GM12865 (cell line): ENCODE measurements at regions not wholly inside any gene's neighbourhood (a gene's known extent, or its start where the extent isn't known, plus 50 kb on each side); places are given as distances from the start of the nearest gene placed in this dataset.

ENCODE experiments used
- DNase-seq: peaks from one replicate; pipeline ENCODE4 v3.0.0; 2010; ENCODE audit warnings: low read depth
- H3K4me3 ChIP-seq: 2 replicates; pipeline ENCODE4 v1.5.1; 2011; ENCODE audit warnings: mild to moderate bottlenecking, low read depth, low read length, control low read depth
- TF ChIP-seq, protein P1 (sequence below): IDR thresholded peaks from 2 replicates; pipeline ENCODE4 v1.5.1; 2011; ENCODE audit warnings: low read length, control low read depth, low read depth, inconsistent platforms; ENCODE audit not compliant: insufficient read depth; ENCODE audit errors: missing control alignments

DNA sequence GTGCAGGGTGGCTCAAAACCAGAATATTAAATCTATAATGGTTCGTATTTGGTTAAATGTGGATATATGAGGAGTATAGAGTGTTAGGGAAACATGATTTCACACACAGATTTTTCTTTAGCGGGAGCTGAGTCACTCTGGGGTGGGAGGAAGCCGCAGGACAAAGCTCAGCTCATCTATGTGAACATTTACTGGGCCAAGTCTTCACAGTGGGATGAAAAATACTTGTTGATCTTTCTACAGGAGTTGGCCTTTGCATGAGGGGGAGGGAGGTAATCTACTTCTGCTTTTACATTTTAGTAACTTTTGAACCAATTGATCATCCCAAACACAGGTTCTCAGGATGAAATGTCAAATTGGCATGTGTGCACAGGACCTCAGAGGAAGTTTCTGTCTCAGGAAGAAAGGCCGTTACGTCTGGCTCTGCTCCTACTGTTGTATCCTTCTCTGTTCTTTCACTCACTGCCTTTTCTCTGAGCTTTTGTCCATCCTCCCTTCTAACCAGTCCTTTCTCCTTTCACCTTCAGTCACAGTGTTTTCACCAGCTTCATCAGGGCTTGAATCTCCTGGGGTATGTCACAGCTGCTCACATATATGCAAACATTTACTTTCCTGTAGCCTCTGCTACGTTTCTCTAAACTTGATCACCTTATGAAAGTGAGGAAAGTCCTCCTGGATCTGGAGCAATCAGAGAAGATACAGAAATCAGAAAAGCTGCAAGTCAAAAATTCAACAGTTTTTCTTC is 943.3 kb upstream of the FANCL start:
- no peak overlapping the region for H3K4me3 ChIP-seq
- no peak for DNase-seq
- TF ChIP-seq, protein P1, sequence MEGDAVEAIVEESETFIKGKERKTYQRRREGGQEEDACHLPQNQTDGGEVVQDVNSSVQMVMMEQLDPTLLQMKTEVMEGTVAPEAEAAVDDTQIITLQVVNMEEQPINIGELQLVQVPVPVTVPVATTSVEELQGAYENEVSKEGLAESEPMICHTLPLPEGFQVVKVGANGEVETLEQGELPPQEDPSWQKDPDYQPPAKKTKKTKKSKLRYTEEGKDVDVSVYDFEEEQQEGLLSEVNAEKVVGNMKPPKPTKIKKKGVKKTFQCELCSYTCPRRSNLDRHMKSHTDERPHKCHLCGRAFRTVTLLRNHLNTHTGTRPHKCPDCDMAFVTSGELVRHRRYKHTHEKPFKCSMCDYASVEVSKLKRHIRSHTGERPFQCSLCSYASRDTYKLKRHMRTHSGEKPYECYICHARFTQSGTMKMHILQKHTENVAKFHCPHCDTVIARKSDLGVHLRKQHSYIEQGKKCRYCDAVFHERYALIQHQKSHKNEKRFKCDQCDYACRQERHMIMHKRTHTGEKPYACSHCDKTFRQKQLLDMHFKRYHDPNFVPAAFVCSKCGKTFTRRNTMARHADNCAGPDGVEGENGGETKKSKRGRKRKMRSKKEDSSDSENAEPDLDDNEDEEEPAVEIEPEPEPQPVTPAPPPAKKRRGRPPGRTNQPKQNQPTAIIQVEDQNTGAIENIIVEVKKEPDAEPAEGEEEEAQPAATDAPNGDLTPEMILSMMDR, result no peak

DNA sequence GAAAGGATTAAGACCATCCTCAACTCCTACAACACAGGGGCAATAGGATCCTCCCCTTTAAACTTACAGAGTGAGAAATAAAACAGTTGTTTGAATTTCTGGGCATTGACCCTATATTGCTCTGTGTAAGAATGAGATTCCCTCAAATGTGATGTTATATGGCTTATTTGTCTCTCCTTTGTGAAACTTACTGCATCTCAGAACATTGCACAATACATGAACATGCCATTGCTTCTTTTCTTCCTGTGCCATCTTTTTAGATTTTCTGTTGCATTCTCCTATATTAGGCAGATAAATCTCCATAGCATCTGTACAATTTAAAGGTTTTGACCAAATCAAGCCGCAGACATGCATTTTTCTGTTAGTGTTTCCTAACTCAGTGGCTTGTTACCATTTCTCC is 941.9 kb upstream of the FANCL start:
- no peak overlapping the region for H3K4me3 ChIP-seq
- TF ChIP-seq, protein P1, result no peak
- DNase-seq, result no peak

DNA sequence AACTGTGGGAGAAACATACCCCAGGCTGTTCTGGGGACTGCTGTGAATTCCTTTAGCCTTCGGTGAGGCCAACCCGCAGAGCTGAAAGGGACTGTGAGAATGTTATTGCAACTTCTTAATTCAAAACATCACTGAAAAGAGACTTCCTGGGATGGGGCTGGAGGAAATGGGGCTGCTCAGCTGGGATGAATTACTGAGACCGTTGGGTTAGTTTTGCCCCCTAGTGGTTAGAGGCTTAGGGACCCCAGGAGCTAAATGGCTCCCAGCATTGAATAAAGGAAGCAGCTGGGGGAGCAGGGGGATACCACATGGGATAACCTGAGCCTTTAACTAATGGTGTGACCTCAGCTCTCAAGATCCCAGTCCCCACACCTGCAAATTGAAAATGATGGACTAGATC is 941.1 kb upstream of the FANCL start:
- peak; percentile 17 for DNase-seq
- H3K4me3 ChIP-seq, result no peak overlapping the region
- TF ChIP-seq, protein P1, result peak; percentile 42

DNA sequence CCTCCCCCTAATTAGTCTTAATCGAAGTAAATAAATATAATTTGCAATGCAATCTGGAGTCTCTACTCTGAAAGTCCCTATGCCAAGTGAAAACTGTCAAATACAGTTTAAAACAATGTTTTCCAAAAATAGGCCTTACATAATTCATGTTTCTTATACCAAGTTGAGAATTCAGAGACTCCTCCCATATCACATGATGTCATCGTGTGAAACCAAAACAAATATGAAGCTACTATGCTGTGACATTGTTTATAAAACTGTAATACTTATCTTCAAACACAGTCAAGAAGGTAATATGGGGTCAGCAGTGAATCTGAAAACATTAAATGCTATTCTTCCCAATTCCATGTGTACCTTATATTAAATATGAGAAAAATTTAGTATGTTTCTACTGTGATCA is 940.2 kb upstream of the FANCL start:
- TF ChIP-seq, protein P1, result no peak
- H3K4me3 ChIP-seq, result no peak overlapping the region
- DNase-seq, result no peak

DNA sequence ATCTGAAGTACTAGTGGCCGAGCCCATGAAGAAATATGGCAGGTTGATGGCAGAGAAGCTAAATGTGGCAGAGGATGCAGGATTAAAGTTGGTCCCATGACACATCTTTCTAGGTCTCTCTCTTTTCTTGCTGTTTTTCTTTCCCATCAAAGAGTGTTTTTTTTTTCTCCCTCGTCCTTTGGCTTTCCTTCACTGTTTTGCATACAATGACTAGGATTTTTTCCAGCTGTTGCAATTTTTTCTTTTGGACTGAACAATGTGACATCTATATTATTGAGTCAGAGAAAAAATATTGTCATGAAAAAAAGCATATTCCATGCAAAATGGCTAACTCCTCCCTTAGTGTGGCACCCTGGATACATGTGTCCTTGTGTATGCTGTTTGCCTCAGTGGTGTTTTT is 939.5 kb upstream of the FANCL start:
- TF ChIP-seq, protein P1, result no peak
- no peak overlapping the region for H3K4me3 ChIP-seq
- no peak for DNase-seq

DNA sequence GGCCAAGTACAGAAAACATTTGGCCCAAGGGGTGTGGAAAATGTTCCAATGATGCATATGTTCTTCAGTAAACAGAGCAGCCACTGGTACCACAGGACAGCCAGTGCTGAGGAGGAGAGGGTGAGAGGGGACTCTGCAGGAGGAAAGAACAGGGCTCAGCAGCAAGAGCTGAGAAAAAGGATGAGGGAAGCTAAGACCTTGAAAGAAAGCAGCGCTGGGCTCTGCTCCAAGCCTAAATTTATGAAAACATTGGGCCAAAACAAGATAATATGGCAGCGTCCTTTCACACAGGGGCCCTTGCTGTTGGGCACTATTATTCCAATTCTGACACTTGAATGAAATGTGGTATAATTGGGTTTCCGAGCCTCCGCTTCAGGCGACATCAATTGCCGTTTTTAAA is 939.0 kb upstream of the FANCL start:
- TF ChIP-seq, protein P1, result no peak
- H3K4me3 ChIP-seq, result no peak overlapping the region
- DNase-seq, result no peak

DNA sequence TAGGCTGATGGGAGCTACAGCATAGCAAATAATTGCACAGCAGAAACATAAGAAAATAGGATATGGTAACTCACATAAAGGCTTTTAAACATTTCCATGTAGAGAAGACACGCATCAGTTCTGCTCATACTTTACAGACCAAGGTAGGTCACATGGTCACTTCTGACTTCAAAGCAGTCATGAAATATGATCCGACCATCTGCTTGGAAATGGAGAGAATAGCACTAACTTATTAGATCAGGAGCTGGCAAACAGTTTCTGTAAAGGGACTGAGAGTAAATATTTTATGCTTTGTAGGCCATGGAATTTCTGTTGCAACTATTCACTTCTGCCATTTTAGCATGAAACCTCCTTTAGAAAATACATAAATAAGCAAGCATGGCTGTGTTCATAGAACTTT is 936.6 kb upstream of the FANCL start:
- TF ChIP-seq, protein P1, result no peak
- no peak for DNase-seq
- H3K4me3 ChIP-seq, result no peak overlapping the region
